DMS79 (cell line): ENCODE measurements at regions not wholly inside any gene's neighbourhood (a gene's known extent, or its start where the extent isn't known, plus 50 kb on each side); places are given as distances from the start of the nearest gene placed in this dataset.

Experiments
- DNase-seq: peaks from one replicate; lab custom pipeline; 2025; lab: John Stamatoyannopoulos, UW

DNA sequence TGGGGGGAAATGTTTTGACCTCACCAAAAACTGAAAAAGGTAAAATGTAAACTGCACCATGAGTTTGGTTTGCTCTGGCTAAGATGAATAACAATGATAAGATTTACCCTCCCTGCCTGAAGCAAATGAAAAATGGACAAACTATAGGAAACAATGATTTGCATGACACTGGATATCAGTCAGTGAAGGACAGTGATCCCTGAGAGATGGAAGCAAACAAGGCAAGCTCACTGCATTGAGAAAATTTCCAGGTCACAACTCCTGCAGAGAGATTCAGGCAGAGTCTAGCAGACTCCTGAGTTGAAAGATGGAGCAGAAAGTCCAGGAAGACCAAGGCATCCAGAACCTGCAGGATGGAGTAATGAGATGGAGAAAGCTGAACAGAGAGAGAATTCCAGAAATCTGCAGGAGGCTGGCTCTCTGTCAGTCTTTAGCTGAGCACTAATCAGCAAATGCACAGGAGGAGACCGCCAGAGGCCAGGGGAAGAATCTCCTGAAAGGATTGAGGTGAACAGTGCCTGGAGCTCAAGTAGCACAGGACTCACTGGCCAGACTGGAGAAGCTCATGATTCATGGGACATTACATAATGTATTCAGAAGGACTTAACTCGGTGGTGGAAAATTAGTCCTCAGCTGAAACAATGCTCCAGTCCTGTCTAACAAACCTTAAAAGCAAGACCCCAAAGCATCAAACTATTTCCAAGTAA lies 51.2 kb upstream of the PALS2 start:
- DNase-seq: no peak
